ENCODE measurements at regions not wholly inside any gene's neighbourhood (a gene's known extent, or its start where the extent isn't known, plus 50 kb on each side); places are given as distances from the start of the nearest gene placed in this dataset.

GRCh38 chr9:21672140-21672539 lies 130.3 kb upstream of the MTAP start:
- Mint-ChIP-seq H3K27ac (peak overlapping the region in 1 of 6 donors; percentile 2), H3K4me1 (no peaks in the 10 kb centered on the region), H3K9me3 (no peaks in the 10 kb centered on the region), H3K36me3 (no peaks in the 10 kb centered on the region), H3K4me3 (no peak overlapping the region), H3K27me3 (peaks cover 10 to 18% (median 11%) of the 10 kb centered on the region in 3 donors)
- no peak for DNase-seq
- no peak for ATAC-seq (ENCODE audit: low read depth in 2 of 2)

GRCh38 chr9:21672761-21673160 lies 129.7 kb upstream of the MTAP start:
- ATAC-seq (ENCODE audit: low read depth in 2 of 2) = no peak
- Mint-ChIP-seq H3K36me3 (no peaks in the 10 kb centered on the region), H3K4me3 (no peak overlapping the region), H3K4me1 (no peaks in the 10 kb centered on the region), H3K9me3 (no peaks in the 10 kb centered on the region), H3K27ac (no peak overlapping the region), H3K27me3 (peaks cover 10 to 18% (median 11%) of the 10 kb centered on the region in 3 donors)
- DNase-seq = no peak

DNA sequence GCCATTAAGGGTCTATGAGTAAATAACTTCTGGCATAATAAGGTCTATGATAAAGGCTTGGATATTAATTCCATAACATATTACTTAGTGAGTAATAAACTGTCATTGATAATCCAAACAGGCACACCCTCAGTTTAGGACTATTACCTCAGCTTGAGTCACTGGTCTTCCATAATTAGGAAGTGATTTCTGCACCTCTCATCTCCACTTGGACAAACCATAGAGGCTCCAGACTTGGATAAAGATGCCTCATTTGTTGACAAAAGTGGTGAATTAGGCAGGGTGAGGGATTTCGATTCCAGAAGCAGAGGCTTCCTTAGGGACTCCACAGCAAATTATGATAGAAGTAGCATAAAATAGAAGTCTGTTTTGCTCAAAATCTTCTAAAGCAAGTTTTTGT lies 127.5 kb upstream of the MTAP start:
- peaks cover 10 to 15% (median 11%) of the 10 kb centered on the region in 3 donors for H3K27me3 Mint-ChIP-seq
- H3K4me1 Mint-ChIP-seq = no peaks in the 10 kb centered on the region
- no peaks in the 10 kb centered on the region for H3K9me3 Mint-ChIP-seq
- H3K27ac Mint-ChIP-seq = no peak overlapping the region
- ATAC-seq (ENCODE audit: low read depth in 2 of 2) = no peak
- DNase-seq = no peak
- no peak overlapping the region for H3K4me3 Mint-ChIP-seq
- no peaks in the 10 kb centered on the region for H3K36me3 Mint-ChIP-seq

GRCh38 chr9:21677387-21677786 lies 125.0 kb upstream of the MTAP start:
- Mint-ChIP-seq H3K4me1 (no peaks in the 10 kb centered on the region), H3K27me3 (peaks cover 11 to 16% (median 15%) of the 10 kb centered on the region in 3 donors), H3K36me3 (no peaks in the 10 kb centered on the region), H3K4me3 (no peak overlapping the region), H3K27ac (no peak overlapping the region), H3K9me3 (no peaks in the 10 kb centered on the region)
- no peak for ATAC-seq (ENCODE audit: low read depth in 2 of 2)
- DNase-seq = no peak

DNA sequence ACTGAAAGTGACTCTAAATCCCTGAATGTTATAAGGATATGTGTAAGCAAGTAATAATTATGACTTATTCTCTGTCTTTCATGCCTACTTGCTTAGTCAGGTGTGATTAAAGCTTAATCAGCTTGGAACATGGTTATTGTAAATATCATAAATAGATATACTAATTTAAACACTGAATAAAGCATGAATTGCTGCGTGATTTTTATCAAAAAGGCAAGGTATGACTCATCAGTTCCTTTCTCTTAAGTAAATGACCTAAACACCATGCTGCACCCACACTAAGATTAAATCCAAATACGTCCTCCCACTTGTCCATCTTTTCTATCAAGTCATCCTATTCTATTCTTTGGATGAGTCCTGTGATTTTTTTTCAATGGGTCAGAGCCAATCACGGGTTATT lies 124.6 kb upstream of the MTAP start:
- DNase-seq = no peak
- ATAC-seq (ENCODE audit: low read depth in 2 of 2) = no peak
- H3K4me3 Mint-ChIP-seq = no peak overlapping the region
- H3K27ac Mint-ChIP-seq = no peak overlapping the region
- H3K9me3 Mint-ChIP-seq = no peaks in the 10 kb centered on the region
- H3K27me3 Mint-ChIP-seq = peaks cover 8 to 13% (median 10%) of the 10 kb centered on the region in 3 donors
- H3K36me3 Mint-ChIP-seq = no peaks in the 10 kb centered on the region
- H3K4me1 Mint-ChIP-seq = no peaks in the 10 kb centered on the region

- Mint-ChIP-seq H3K4me1 (no peaks in the 10 kb centered on the region), H3K27ac (no peak overlapping the region), H3K36me3 (no peaks in the 10 kb centered on the region), H3K27me3 (peaks cover 0 to 6% (median 0%) of the 10 kb centered on the region in 3 donors), H3K9me3 (no peaks in the 10 kb centered on the region), H3K4me3 (no peak overlapping the region)
- ATAC-seq (ENCODE audit: low read depth in 2 of 2) = no peak
- no peak for DNase-seq
Observed at GRCh38 chr9:21679432-21679831, 123.0 kb upstream of the MTAP start.

DNA sequence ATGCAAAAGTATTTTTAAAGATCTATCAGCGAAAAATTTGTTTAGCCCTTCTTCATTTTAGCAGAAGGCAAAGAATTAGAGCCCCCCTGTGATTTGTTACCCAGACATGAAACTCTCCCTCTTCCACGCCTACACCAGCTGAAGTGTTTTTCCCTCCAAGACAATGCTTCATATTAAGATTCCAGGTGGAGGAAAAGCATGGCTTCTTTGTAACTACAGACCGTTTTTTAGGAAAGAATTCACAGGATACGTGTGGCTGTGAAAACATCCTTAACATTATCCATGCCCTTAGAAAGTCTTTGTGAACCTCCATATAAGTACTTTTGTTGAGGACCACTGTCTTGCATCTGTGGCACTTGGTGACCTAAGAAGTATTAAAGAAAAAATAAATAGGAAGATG lies 121.8 kb upstream of the MTAP start:
- Mint-ChIP-seq H3K4me3 (no peak overlapping the region), H3K9me3 (no peaks in the 10 kb centered on the region), H3K27me3 (peaks cover 0 to 6% (median 0%) of the 10 kb centered on the region in 3 donors), H3K36me3 (no peaks in the 10 kb centered on the region), H3K4me1 (no peaks in the 10 kb centered on the region), H3K27ac (no peak overlapping the region)
- DNase-seq (no peak), ATAC-seq (ENCODE audit: low read depth in 2 of 2) (no peak)

- no peaks in the 10 kb centered on the region for H3K9me3 Mint-ChIP-seq
- no peak overlapping the region for H3K4me3 Mint-ChIP-seq
- DNase-seq = no peak
- no peaks in the 10 kb centered on the region for H3K4me1 Mint-ChIP-seq
- H3K27ac Mint-ChIP-seq = no peak overlapping the region
- ATAC-seq (ENCODE audit: low read depth in 2 of 2) = no peak
- no peaks in the 10 kb centered on the region for H3K36me3 Mint-ChIP-seq
- peaks cover 0 to 6% (median 0%) of the 10 kb centered on the region in 3 donors for H3K27me3 Mint-ChIP-seq
Observed at GRCh38 chr9:21681641-21682040, 120.8 kb upstream of the MTAP start.

GRCh38 chr9:21682381-21682780 lies 120.1 kb upstream of the MTAP start:
- Mint-ChIP-seq H3K27me3 (peaks cover 0 to 6% (median 3%) of the 10 kb centered on the region in 3 donors), H3K9me3 (no peaks in the 10 kb centered on the region), H3K4me1 (no peaks in the 10 kb centered on the region), H3K36me3 (no peaks in the 10 kb centered on the region), H3K27ac (no peak overlapping the region), H3K4me3 (no peak overlapping the region)
- DNase-seq (no peak), ATAC-seq (ENCODE audit: low read depth in 2 of 2) (no peak)

DNA sequence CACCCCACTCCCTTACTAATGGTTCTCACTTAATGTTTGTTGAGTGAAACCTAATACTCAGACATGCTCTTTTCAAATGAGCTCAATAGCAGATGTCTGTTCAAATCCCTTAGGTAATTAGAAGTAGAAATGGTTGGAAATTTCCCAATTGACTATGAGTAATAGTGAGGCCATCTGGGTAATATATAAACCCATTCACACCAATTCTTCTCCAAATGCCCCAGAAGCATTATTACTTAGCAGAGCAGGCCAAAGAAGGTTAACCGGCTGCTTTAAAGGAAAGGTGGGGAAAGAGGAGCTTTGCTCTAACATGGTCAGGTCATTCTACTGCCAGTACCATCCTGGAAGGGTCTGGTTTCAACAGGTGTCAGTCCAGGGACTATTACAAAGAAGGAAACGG lies 119.5 kb upstream of the MTAP start:
- DNase-seq = no peak
- Mint-ChIP-seq H3K27me3 (peaks cover 0 to 6% (median 3%) of the 10 kb centered on the region in 3 donors), H3K36me3 (no peaks in the 10 kb centered on the region), H3K4me1 (no peaks in the 10 kb centered on the region), H3K9me3 (no peaks in the 10 kb centered on the region), H3K27ac (no peak overlapping the region), H3K4me3 (no peak overlapping the region)
- no peak for ATAC-seq (ENCODE audit: low read depth in 2 of 2)

GRCh38 chr9:21683484-21684175 lies 118.8 kb upstream of the MTAP start:
- Mint-ChIP-seq H3K4me3 (no peak overlapping the region), H3K4me1 (no peaks in the 10 kb centered on the region), H3K9me3 (no peaks in the 10 kb centered on the region), H3K36me3 (no peaks in the 10 kb centered on the region), H3K27me3 (peaks cover 0 to 6% (median 3%) of the 10 kb centered on the region in 3 donors), H3K27ac (no peak overlapping the region)
- DNase-seq (no peak), ATAC-seq (ENCODE audit: low read depth in 2 of 2) (no peak)

GRCh38 chr9:21684231-21684630 lies 118.2 kb upstream of the MTAP start:
- Mint-ChIP-seq H3K9me3 (no peaks in the 10 kb centered on the region), H3K4me3 (no peak overlapping the region), H3K4me1 (no peaks in the 10 kb centered on the region), H3K36me3 (no peaks in the 10 kb centered on the region), H3K27ac (no peak overlapping the region), H3K27me3 (peaks cover 0 to 6% (median 3%) of the 10 kb centered on the region in 3 donors)
- ATAC-seq (ENCODE audit: low read depth in 2 of 2) = no peak
- DNase-seq = no peak

GRCh38 chr9:21684831-21685362 lies 117.5 kb upstream of the MTAP start:
- H3K9me3 Mint-ChIP-seq = no peaks in the 10 kb centered on the region
- DNase-seq (no peak), ATAC-seq (ENCODE audit: low read depth in 2 of 2) (no peak)
- peaks cover 0 to 6% (median 3%) of the 10 kb centered on the region in 3 donors for H3K27me3 Mint-ChIP-seq
- H3K27ac Mint-ChIP-seq = no peak overlapping the region
- H3K4me1 Mint-ChIP-seq = no peaks in the 10 kb centered on the region
- no peak overlapping the region for H3K4me3 Mint-ChIP-seq
- H3K36me3 Mint-ChIP-seq = no peaks in the 10 kb centered on the region

DNA sequence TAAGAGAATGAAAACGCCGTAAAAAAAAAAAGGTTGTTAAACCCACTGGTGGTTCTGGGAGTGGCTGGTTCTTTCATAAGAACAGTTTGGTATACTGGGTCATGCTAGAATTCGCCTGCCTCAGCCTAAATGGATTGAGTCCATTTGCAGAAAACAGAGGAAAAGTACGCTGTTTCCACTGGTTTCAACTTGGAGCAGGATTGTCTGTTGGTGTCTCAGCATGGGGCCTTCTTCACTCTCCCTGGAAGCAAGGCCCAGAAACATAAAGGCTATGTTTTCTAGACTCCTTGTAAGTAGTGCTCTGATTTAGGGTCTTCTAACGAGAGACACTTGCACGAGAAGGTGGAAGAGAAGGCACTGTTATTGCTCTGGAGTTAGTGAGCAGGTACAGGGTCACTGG lies 116.9 kb upstream of the MTAP start:
- DNase-seq (no peak), ATAC-seq (ENCODE audit: low read depth in 2 of 2) (no peak)
- Mint-ChIP-seq H3K4me1 (no peaks in the 10 kb centered on the region), H3K36me3 (no peaks in the 10 kb centered on the region), H3K27ac (no peak overlapping the region), H3K9me3 (no peaks in the 10 kb centered on the region), H3K27me3 (peaks cover 0 to 3% (median 3%) of the 10 kb centered on the region in 3 donors), H3K4me3 (no peak overlapping the region)

Data from naive B cell (primary cell).